Endothelial cell of umbilical vein (primary cell): ENCODE measurements at regions not wholly inside any gene's neighbourhood (a gene's known extent, or its start where the extent isn't known, plus 50 kb on each side); places are given as distances from the start of the nearest gene placed in this dataset.

Source experiments
- CTCF ChIP-seq, 2 donors: IDR thresholded peaks; 1 replicate in 1 of 2; 2 replicates in 1 of 2; pipeline ENCODE4 v1.5.1; 2011; ENCODE audit warnings: low read length in 2 of 2, mild to moderate bottlenecking in 2 of 2, moderate library complexity in 2 of 2, control low read depth in 1 of 2, inconsistent platforms in 1 of 2, low read depth in 1 of 2; ENCODE audit not compliant: insufficient read depth in 1 of 2; ENCODE audit errors: extremely low read depth in 1 of 2
- EZH2 ChIP-seq: IDR thresholded peaks from 2 replicates; pipeline ENCODE4 v1.6.1; 2012; ENCODE audit warnings: borderline replicate concordance, low read depth, mild to moderate bottlenecking, moderate library complexity, low read length, inconsistent platforms; ENCODE audit not compliant: severe bottlenecking
- JUN ChIP-seq: IDR thresholded peaks from 2 replicates; pipeline ENCODE4 v1.6.1; 2011; ENCODE audit warnings: borderline replicate concordance, low read depth; ENCODE audit not compliant: insufficient read length, insufficient read depth
- POLR2A ChIP-seq: IDR thresholded peaks from 2 replicates; pipeline ENCODE4 v1.6.1; 2012; ENCODE audit warnings: low read depth, mild to moderate bottlenecking, control low read depth, low read length
- POLR2AphosphoS5 ChIP-seq: IDR thresholded peaks from 2 replicates; pipeline ENCODE4 v1.6.1; 2012; ENCODE audit warnings: low read depth, mild to moderate bottlenecking, control low read depth, low read length, moderate library complexity; ENCODE audit not compliant: insufficient read depth

- TF ChIP-seq CTCF (IDR thresholded peaks at IDR 0.05; ENCODE audit: extremely low read depth in 1 of 2, insufficient read depth in 1 of 2, low read depth in 1 of 2, low read length in 2 of 2) (no peak), JUN (no peak), POLR2A (no peak), EZH2 (no peak), POLR2AphosphoS5 (no peak)
Observed at GRCh38 chr1:29643838-29644440, 407.6 kb downstream of the PTPRU start.
